GM18505 (cell line): ENCODE measurements at regions not wholly inside any gene's neighbourhood (a gene's known extent, or its start where the extent isn't known, plus 50 kb on each side); places are given as distances from the start of the nearest gene placed in this dataset.

ENCODE experiments used
- ATAC-seq: cut with Tn5 transposase; IDR thresholded peaks from one replicate; pipeline ENCODE4 v1.9.1; 2021; ENCODE audit not compliant: unreplicated experiment
- POLR2A ChIP-seq: IDR thresholded peaks from 4 replicates; pipeline ENCODE4 v1.6.1; 2011; ENCODE audit warnings: borderline replicate concordance; ENCODE audit not compliant: insufficient read depth, insufficient read length; ENCODE audit errors: extremely low read depth

DNA sequence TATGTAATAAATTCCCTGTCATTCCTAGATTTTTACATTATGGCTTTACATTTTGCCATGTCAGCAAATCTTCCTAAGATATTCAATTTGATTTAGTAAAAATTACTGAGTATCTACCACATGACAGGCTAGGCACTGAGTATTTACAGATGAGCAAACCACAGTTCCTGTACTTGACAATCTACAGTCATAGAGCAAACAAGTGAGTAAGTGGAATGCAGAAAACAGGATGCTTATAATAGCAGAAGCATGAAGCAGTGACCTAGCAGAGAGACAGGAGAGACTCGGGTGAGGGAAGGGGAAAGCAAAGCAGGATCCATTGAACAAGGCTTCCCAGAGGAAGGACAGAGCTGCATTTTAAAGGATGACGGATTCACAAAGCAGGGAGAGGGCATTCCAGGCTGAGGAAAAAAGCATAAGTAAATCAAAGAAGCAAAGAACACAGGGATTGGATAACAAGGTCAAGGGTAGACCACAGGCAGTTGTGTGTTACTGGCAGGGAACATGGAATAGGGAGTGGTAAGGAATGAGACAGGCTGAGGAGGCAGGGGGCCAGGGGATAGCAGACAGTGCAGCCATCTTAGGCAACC lies 124.7 kb upstream of the C1QTNF7 start:
- no peak for ATAC-seq
- TF ChIP-seq POLR2A: no peak

- TF ChIP-seq POLR2A: no peak
- no peak for ATAC-seq
These were observed 112.9 kb upstream of the C1QTNF7 start for GRCh38 chr4:15314974-15315373.

DNA sequence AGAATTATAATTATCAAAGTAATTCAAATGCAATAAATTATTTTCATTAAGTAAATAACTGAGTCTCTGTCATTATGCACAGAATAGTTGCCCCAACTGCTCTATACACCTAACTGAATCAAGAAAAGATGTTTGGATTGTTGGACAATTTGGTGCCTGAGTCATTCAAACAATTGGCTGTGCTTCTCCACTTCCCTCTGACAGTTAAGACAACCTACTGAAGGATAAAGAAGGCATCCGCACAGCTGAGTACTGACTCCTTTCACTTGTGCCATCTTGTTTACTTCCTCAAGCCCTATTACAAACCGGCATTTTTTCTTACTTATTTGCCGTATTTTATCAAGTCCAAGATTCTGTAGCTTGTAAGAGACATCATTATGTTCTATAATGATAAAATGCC lies 110.6 kb upstream of the C1QTNF7 start:
- no peak for TF ChIP-seq POLR2A
- ATAC-seq: no peak

GRCh38 chr4:15318621-15319348 lies 109.0 kb upstream of the C1QTNF7 start:
- no peak for ATAC-seq
- no peak for TF ChIP-seq POLR2A

- no peak for TF ChIP-seq POLR2A
- ATAC-seq: no peak
These were observed 107.6 kb upstream of the C1QTNF7 start for GRCh38 chr4:15320121-15320678.

- no peak for ATAC-seq
- no peak for TF ChIP-seq POLR2A
These were observed 105.8 kb upstream of the C1QTNF7 start for GRCh38 chr4:15322006-15322405.

DNA sequence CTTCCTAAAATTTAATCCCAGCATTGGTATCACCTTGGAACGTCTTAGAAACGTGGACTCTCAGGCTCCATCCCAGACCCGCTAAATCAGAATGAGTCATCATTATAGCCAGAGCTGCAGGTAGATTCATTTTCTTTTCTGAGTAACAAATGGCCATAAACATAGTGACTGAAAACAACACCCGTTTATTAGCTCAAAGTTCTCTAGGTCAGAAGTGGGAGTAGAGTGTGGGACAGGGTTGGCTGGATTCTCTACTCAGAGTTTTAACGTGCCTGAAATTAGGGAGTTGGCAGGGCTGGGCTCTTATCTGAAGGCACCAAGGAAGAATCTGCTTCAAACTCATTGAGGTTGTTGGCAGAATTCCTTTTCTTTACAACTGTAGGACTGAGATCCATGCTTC lies 101.8 kb upstream of the C1QTNF7 start:
- no peak for ATAC-seq
- TF ChIP-seq POLR2A: no peak

GRCh38 chr4:15327311-15328298 lies 100.2 kb upstream of the C1QTNF7 start:
- ATAC-seq: no peak
- no peak for TF ChIP-seq POLR2A

GRCh38 chr4:15331930-15332329 lies 95.9 kb upstream of the C1QTNF7 start:
- no peak for ATAC-seq
- TF ChIP-seq POLR2A: no peak

DNA sequence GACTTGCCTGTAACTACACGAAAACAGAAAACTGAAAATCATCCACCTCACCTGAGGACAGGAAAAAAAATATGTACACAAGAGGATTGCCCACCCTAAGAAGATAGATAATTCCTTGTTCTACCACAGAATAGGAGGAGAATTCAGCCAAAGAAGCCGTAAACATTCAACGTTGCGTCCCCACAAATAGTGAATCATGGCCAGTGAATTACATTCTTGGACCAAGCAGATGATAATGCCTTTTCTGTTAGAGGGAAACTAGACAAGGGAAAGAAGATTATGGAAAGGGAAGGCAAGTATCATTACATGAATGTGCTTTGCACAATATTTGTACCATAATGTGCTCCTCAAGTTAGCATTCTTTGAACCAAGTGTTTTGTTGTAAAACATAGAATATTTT lies 95.5 kb upstream of the C1QTNF7 start:
- no peak for ATAC-seq
- TF ChIP-seq POLR2A: no peak

DNA sequence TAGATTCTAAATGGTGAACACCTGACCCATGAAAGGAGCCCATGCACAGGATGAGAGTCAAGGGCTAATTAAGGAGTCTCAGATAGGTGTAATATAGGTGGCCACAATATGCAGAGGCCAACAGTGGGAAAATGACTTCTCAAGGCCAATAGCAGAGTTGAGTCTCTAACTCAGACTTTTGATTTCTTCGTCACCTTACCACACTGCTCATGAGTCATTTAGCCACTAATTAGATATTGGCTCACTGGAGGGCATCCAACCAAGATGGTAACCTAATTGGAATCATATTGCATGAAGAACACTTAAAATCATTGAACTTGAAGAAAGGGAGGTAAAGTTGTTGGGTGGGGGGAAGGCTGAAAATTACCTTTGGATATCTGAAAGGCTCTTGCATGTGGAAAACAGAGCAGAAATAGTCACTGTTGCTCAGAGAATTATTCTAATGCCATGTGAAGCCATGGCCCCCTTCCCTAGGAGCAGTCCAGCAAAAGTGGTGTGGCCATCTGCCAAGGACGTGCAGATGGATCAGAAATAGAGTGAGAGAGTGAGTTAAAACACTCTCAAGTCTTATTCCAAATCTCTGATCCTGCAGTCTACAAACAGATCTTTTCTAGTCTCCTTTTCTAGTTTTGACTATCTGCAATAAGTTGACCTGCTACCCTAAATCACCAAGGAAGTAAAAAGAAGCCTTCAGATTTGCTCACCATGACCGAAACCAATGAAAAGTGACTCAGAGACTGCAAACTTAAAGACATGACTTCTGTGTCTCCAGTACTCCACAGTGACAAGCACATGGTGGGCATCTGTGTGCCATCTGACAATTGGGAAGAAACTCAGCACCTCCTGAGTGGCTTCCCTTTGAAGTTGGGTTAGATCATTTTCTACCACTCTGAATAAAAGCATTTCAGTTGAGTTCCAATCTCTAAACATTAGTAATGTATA lies 93.9 kb upstream of the C1QTNF7 start:
- TF ChIP-seq POLR2A: no peak
- ATAC-seq: no peak
